Upper lobe of left lung (tissue), 4 donors: ENCODE measurements at regions not wholly inside any gene's neighbourhood (a gene's known extent, or its start where the extent isn't known, plus 50 kb on each side); places are given as distances from the start of the nearest gene placed in this dataset.

ENCODE experiments used
- CTCF ChIP-seq, 6 experiments: fragments of 450-650 bp in 4 of 6; fragments of 200-600 bp in 2 of 6; sonication (generic) in 2 of 6; IDR thresholded peaks; one replicate each; pipeline ENCODE4 v1.5.1; 2016 to 2019; ENCODE audit warnings: antibody characterized with exemption in 6 of 6
- EP300 ChIP-seq, 4 donors: sonication (generic); formaldehyde crosslinking; IDR thresholded peaks; one replicate each; pipeline ENCODE4 v1.5.1; 2017; ENCODE audit warnings: antibody characterized with exemption in 4 of 4, control low read depth in 2 of 4
- POLR2A ChIP-seq, 4 donors: fragments of 450-650 bp; IDR thresholded peaks; one replicate each; pipeline ENCODE4 v1.5.1; 2016 to 2017; ENCODE audit warnings: antibody characterized with exemption in 4 of 4, mild to moderate bottlenecking in 2 of 4
- POLR2AphosphoS5 ChIP-seq, 2 donors: sonication (generic); formaldehyde crosslinking; IDR thresholded peaks; one replicate each; pipeline ENCODE4 v1.5.1; 2017; ENCODE audit warnings: antibody characterized with exemption in 2 of 2

GRCh38 chr2:220334871-220335590, 707.6 kb downstream of the SLC4A3 start:
- TF ChIP-seq POLR2AphosphoS5 (IDR thresholded peaks at IDR 0.05) (no peak), POLR2A (IDR thresholded peaks at IDR 0.05) (no peak), CTCF (IDR thresholded peaks at IDR 0.05) (no peak), EP300 (IDR thresholded peaks at IDR 0.05) (no peak)
